H9 (cell line): ENCODE measurements at regions not wholly inside any gene's neighbourhood (a gene's known extent, or its start where the extent isn't known, plus 50 kb on each side); places are given as distances from the start of the nearest gene placed in this dataset.

ENCODE experiments used
- DNase-seq: peaks from one replicate; pipeline ENCODE4 v3.0.0-alpha.2; 2017
- H2AFZ ChIP-seq: one replicate; pipeline ENCODE4 v1.6.1; 2013; ENCODE audit warnings: mild to moderate bottlenecking, low read length, control low read depth, moderate library complexity
- H2AK5ac ChIP-seq: 2 replicates; pipeline ENCODE4 v1.6.1; 2013; ENCODE audit warnings: low read length, control low read depth, mixed read lengths; ENCODE audit not compliant: insufficient read length
- H2BK120ac ChIP-seq: one replicate; pipeline ENCODE4 v1.6.1; 2013; ENCODE audit warnings: low read depth, mild to moderate bottlenecking, low read length, control low read depth, inconsistent platforms; ENCODE audit not compliant: poor library complexity, severe bottlenecking
- H2BK12ac ChIP-seq: 2 replicates; pipeline ENCODE4 v1.6.1; 2013; ENCODE audit warnings: low read length, control low read depth, mixed read lengths, low read depth; ENCODE audit not compliant: insufficient read length
- H2BK15ac ChIP-seq: 2 replicates; pipeline ENCODE4 v1.6.1; 2013; ENCODE audit warnings: low read depth, low read length, control low read depth
- H2BK20ac ChIP-seq: one replicate; pipeline ENCODE4 v1.6.1; 2013; ENCODE audit warnings: low read depth, mild to moderate bottlenecking, low read length, control low read depth, inconsistent platforms; ENCODE audit not compliant: poor library complexity, severe bottlenecking
- H2BK5ac ChIP-seq: 2 replicates; pipeline ENCODE4 v1.6.1; 2013; ENCODE audit warnings: low read length, control low read depth, mixed read lengths; ENCODE audit not compliant: insufficient read length
- H3K14ac ChIP-seq: 2 replicates; pipeline ENCODE4 v1.6.1; 2013; ENCODE audit warnings: low read length, control low read depth; ENCODE audit not compliant: insufficient read depth
- H3K18ac ChIP-seq: 2 replicates; pipeline ENCODE4 v1.6.1; 2013; ENCODE audit warnings: low read depth, mild to moderate bottlenecking, mixed read lengths, low read length, control low read depth; ENCODE audit not compliant: insufficient read length
- H3K23ac ChIP-seq: 2 replicates; pipeline ENCODE4 v1.6.1; 2013; ENCODE audit warnings: low read length, control low read depth, mixed read lengths, low read depth; ENCODE audit not compliant: insufficient read length
- H3K23me2 ChIP-seq: 2 replicates; pipeline ENCODE4 v1.6.1; 2013; ENCODE audit warnings: low read depth, mild to moderate bottlenecking, mixed read lengths, low read length, control low read depth; ENCODE audit not compliant: insufficient read length, poor library complexity, severe bottlenecking
- H3K27ac ChIP-seq: 2 replicates; pipeline ENCODE4 v1.5.1; 2013; ENCODE audit warnings: low read length, control low read depth, mixed read lengths, low read depth; ENCODE audit not compliant: insufficient read length
- H3K27me3 ChIP-seq: 2 replicates; pipeline ENCODE4 v1.6.1; 2013; ENCODE audit warnings: low read length, control low read depth, inconsistent platforms; ENCODE audit not compliant: insufficient read depth
- H3K4ac ChIP-seq: 2 replicates; pipeline ENCODE4 v1.6.1; 2013; ENCODE audit warnings: low read depth, mild to moderate bottlenecking, control low read depth, inconsistent platforms, low read length, moderate library complexity
- H3K4me1 ChIP-seq: 2 replicates; pipeline ENCODE4 v1.6.1; 2013; ENCODE audit warnings: low read length, control low read depth, inconsistent platforms; ENCODE audit not compliant: insufficient read depth
- H3K4me2 ChIP-seq: 2 replicates; pipeline ENCODE4 v1.6.1; 2013; ENCODE audit warnings: low read length, control low read depth, mixed read lengths; ENCODE audit not compliant: insufficient read length, insufficient read depth
- H3K56ac ChIP-seq: 2 replicates; pipeline ENCODE4 v1.6.1; 2013; ENCODE audit warnings: low read depth, mild to moderate bottlenecking, mixed read lengths, low read length, control low read depth; ENCODE audit not compliant: insufficient read length
- H3K79me1 ChIP-seq: 2 replicates; pipeline ENCODE4 v1.6.1; 2013; ENCODE audit warnings: low read depth, mild to moderate bottlenecking, moderate library complexity, low read length, control low read depth, inconsistent platforms; ENCODE audit not compliant: insufficient read depth, poor library complexity, severe bottlenecking
- H3K79me2 ChIP-seq: 2 replicates; pipeline ENCODE4 v1.6.1; 2013; ENCODE audit warnings: low read length, control low read depth, inconsistent platforms; ENCODE audit not compliant: insufficient read depth
- H3K9ac ChIP-seq: 2 replicates; pipeline ENCODE4 v1.6.1; 2013; ENCODE audit warnings: low read length, control low read depth, mixed read lengths; ENCODE audit not compliant: insufficient read length; ENCODE audit errors: extremely low read depth
- H3K9me3 ChIP-seq: one replicate; pipeline ENCODE4 v1.6.1; 2013; ENCODE audit warnings: low read depth, low read length, inconsistent platforms; ENCODE audit not compliant: control insufficient read depth
- H3T11ph ChIP-seq: one replicate; pipeline ENCODE4 v1.6.1; 2013; ENCODE audit warnings: mild to moderate bottlenecking, low read length, control low read depth, inconsistent platforms
- H4K20me1 ChIP-seq: one replicate; pipeline ENCODE4 v1.6.1; 2013; ENCODE audit not compliant: control insufficient read depth, insufficient read length, insufficient read depth
- H4K5ac ChIP-seq: 2 replicates; pipeline ENCODE4 v1.6.1; 2013; ENCODE audit warnings: low read depth, mild to moderate bottlenecking, mixed read lengths, low read length, control low read depth; ENCODE audit not compliant: insufficient read length
- H4K8ac ChIP-seq: replicated peaks from 2 replicates; pipeline ENCODE4 v1.6.1; 2013; ENCODE audit warnings: low read length, control low read depth, mixed read lengths, low read depth; ENCODE audit not compliant: insufficient read length
- H4K91ac ChIP-seq: 2 replicates; pipeline ENCODE4 v1.6.1; 2013; ENCODE audit warnings: low read depth, mild to moderate bottlenecking, moderate library complexity, mixed read lengths, low read length, control low read depth; ENCODE audit not compliant: insufficient read length
- H3K27ac Mint-ChIP-seq, 3 experiments: 2 replicates in 2 of 3; 3 replicates in 1 of 3; pipeline ENCODE4 v1.8.0; 2020 to 2021; ENCODE audit warnings: mixed read lengths in 3 of 3, mild to moderate bottlenecking in 1 of 3, moderate library complexity in 1 of 3
- H3K27me3 Mint-ChIP-seq: 2 replicates; pipeline ENCODE4 v1.8.0; 2021; ENCODE audit warnings: low read depth, mild to moderate bottlenecking, moderate library complexity, mixed read lengths
- H3K36me3 Mint-ChIP-seq, 3 experiments: 2 replicates in 2 of 3; 3 replicates in 1 of 3; pipeline ENCODE4 v1.8.0; 2020 to 2021; ENCODE audit warnings: low read depth in 3 of 3, mixed read lengths in 3 of 3; ENCODE audit not compliant: insufficient read depth in 1 of 3
- H3K4me1 Mint-ChIP-seq, 2 experiments: 2 replicates each; pipeline ENCODE4 v1.8.0; 2020; ENCODE audit warnings: mixed read lengths in 2 of 2
- H3K4me3 Mint-ChIP-seq, 2 experiments: 2 replicates in 1 of 2; 3 replicates in 1 of 2; pipeline ENCODE4 v1.8.0; 2020 to 2021; ENCODE audit warnings: mild to moderate bottlenecking in 2 of 2, mixed read lengths in 2 of 2, moderate library complexity in 1 of 2
- H3K9me3 Mint-ChIP-seq, 2 experiments: 2 replicates in 1 of 2; 3 replicates in 1 of 2; pipeline ENCODE4 v1.8.0; 2020; ENCODE audit warnings: mild to moderate bottlenecking in 2 of 2, mixed read lengths in 2 of 2, moderate library complexity in 1 of 2
- CTCF ChIP-seq: fragments of 200-600 bp; sonication (generic); conservative IDR thresholded peaks from 3 replicates; pipeline ENCODE4 v1.8.0; 2021; ENCODE audit warnings: antibody characterized with exemption, mild to moderate bottlenecking
- WGBS: extraction: QIAGEN DNeasy Blood & Tissue Kit; methylation state at CpG from one replicate; pipeline ENCODE4 v1.1.7; 2013; ENCODE audit warnings: missing lambda C conversion rate, low lambda C conversion rate, mixed read lengths; ENCODE audit not compliant: insufficient read length; ENCODE audit errors: extremely low coverage; 5-methylcytosine and 5-hydroxymethylcytosine counted together

DNA sequence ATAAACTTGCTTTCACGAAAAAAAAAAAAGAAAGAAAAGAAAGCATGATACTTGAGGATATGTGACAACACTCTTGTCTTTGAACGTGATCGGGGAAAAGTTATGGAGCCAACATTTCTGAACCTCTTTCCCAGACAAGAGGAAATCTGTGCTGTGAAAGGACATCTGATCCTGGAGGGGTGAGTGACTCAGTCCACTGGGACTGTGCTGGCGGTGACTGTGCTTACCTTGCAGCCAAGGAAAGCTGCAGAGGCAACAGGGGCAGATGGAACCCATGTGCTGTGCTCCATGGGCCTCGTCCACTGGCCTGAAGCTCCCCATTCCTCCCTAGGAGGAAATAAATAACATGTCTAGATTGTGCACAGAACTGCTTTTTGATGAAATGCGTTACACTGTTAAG lies 116.5 kb upstream of the RAB11FIP2 start:
- no peaks in the 10 kb centered on the region for H3K9me3 Mint-ChIP-seq
- no peak overlapping the region for H2BK15ac ChIP-seq
- H3K4me3 Mint-ChIP-seq, result no peak overlapping the region
- no peak overlapping the region for H4K5ac ChIP-seq
- no peak overlapping the region for H2AFZ ChIP-seq
- no peak overlapping the region for H2BK12ac ChIP-seq
- no peak overlapping the region for H3K18ac ChIP-seq
- no peak overlapping the region for H2BK5ac ChIP-seq
- no peaks in the 10 kb centered on the region for H3K27me3 ChIP-seq
- H3K4me2 ChIP-seq, result no peak overlapping the region
- H2AK5ac ChIP-seq, result no peak overlapping the region
- no peaks in the 10 kb centered on the region for H3K79me1 ChIP-seq
- H3K4me1 Mint-ChIP-seq, result no peaks in the 10 kb centered on the region; a peak in 1 of 4 replicates
- no peak overlapping the region for H3K23ac ChIP-seq
- no peak overlapping the region for H3T11ph ChIP-seq
- no peak overlapping the region for H3K9ac ChIP-seq
- no peaks in the 10 kb centered on the region for H3K4me1 ChIP-seq
- H2BK20ac ChIP-seq, result no peak overlapping the region
- no peak for TF ChIP-seq CTCF
- no CpG with 5 or more reads among the region's 6 CpGs for WGBS
- H3K56ac ChIP-seq, result no peak overlapping the region
- no peak overlapping the region for H3K27ac Mint-ChIP-seq
- no peaks in the 10 kb centered on the region for H3K36me3 Mint-ChIP-seq
- H4K91ac ChIP-seq, result no peak overlapping the region
- H3K23me2 ChIP-seq, result no peaks in the 10 kb centered on the region
- H3K27ac ChIP-seq, result no peak overlapping the region
- no peak overlapping the region for H3K14ac ChIP-seq
- H3K9me3 ChIP-seq, result no peaks in the 10 kb centered on the region
- no peaks in the 10 kb centered on the region; the same call in 1 of the 2 replicates for H3K79me2 ChIP-seq
- no peak for DNase-seq
- H4K8ac ChIP-seq, result no peak overlapping the region
- no peak overlapping the region for H3K4ac ChIP-seq
- H2BK120ac ChIP-seq, result no peak overlapping the region
- H3K27me3 Mint-ChIP-seq, result peaks cover 5% of the 10 kb centered on the region
- H4K20me1 ChIP-seq, result no peaks in the 10 kb centered on the region
